HCT116 (cell line): ENCODE measurements at regions not wholly inside any gene's neighbourhood (a gene's known extent, or its start where the extent isn't known, plus 50 kb on each side); places are given as distances from the start of the nearest gene placed in this dataset.

Source experiments
- ATAC-seq: fragments of 200-7000 bp; cut with Tn5 transposase; 2 replicates; pipeline ENCODE4 v1.9.1; 2020; ENCODE audit warnings: mild to moderate bottlenecking, moderate library complexity
- BruUV-seq: library from RNA; stranded (reverse); fragments of 400-500 nt; replicated peaks from 2 replicates; lab custom pipeline; 2021; lab: Mats Ljungman, UMichigan
- CTCF ChIA-PET: fragments of 300-600 bp; sonication (Branson Sonifier 250); formaldehyde crosslinking; loops from one replicate; lab custom pipeline; 2021; ENCODE audit warnings: antibody characterized with exemption; lab: Charles Lee
- POLR2A ChIA-PET: fragments of 300-600, 350-600 bp; sonication (Branson Sonifier 250); formaldehyde crosslinking; loops from one replicate; lab custom pipeline; 2021; ENCODE audit warnings: antibody characterized with exemption; lab: Charles Lee
- RAD21 ChIA-PET, 2 experiments: fragments of 300-600 bp; sonication (Branson Sonifier 250); formaldehyde crosslinking; loops; one replicate each; lab custom pipeline; 2023; ENCODE audit warnings: low total read pairs in 2 of 2; ENCODE audit not compliant: uncharacterized antibody in 2 of 2, unreplicated experiment in 2 of 2, low non-redundant PET in 1 of 2; lab: Charles Lee
- DNase-seq: peaks from one replicate; pipeline ENCODE4 v3.0.0-alpha.2; 2010; ENCODE audit warnings: low read depth, low spot score
- H2AFZ ChIP-seq: fragments of 200-600 bp; shearing (Covaris generic), sonication (generic); 2 replicates; pipeline ENCODE4 v1.6.1; 2017; ENCODE audit warnings: low read depth, mixed run types, mixed read lengths, antibody characterized with exemption, low read length; ENCODE audit not compliant: poor library complexity, severe bottlenecking
- H3K27ac ChIP-seq: 2 replicates; pipeline ENCODE4 v1.5.1; 2012; ENCODE audit warnings: low read depth, low read length
- H3K27me3 ChIP-seq: fragments of 200-600 bp; sonication (generic); 2 replicates; pipeline ENCODE4 v1.6.1; 2016; ENCODE audit warnings: mixed run types, low read length, mixed read lengths; ENCODE audit not compliant: insufficient read depth
- H3K36me3 ChIP-seq, 2 experiments: fragments of 200-500 bp in 1 of 2; fragments of 200-600 bp in 1 of 2; sonication (Bioruptor generic) in 1 of 2; sonication (generic) in 1 of 2; 2 replicates each; pipeline versions ENCODE4 v1.5.1 to v1.6.1; 2014 to 2016; ENCODE audit warnings: low read length in 2 of 2, inconsistent platforms in 1 of 2, mixed read lengths in 1 of 2, mixed run types in 1 of 2; ENCODE audit not compliant: insufficient read depth in 2 of 2, control insufficient read depth in 1 of 2
- H3K4me1 ChIP-seq, 2 experiments: fragments of 200-600 bp in 1 of 2; sonication (generic) in 1 of 2; 2 replicates each; pipeline versions ENCODE4 v1.5.1 to v1.6.1; 2012 to 2017; ENCODE audit warnings: low read length in 2 of 2, inconsistent platforms in 1 of 2, mild to moderate bottlenecking in 1 of 2, mixed read lengths in 1 of 2, mixed run types in 1 of 2, moderate library complexity in 1 of 2; ENCODE audit not compliant: insufficient read depth in 2 of 2, control insufficient read depth in 1 of 2
- H3K4me2 ChIP-seq: fragments of 200-600 bp; sonication (generic); 2 replicates; pipeline ENCODE4 v1.6.1; 2017; ENCODE audit warnings: mixed run types, low read length, mixed read lengths
- H3K4me3 ChIP-seq, 2 experiments: fragments of 200-600 bp in 1 of 2; sonication (generic) in 1 of 2; replicated peaks in 1 of 2; 2 replicates each; pipeline ENCODE4 v1.5.1; 2011 to 2016; ENCODE audit warnings: low read length in 2 of 2, control low read depth in 1 of 2, low read depth in 1 of 2, mild to moderate bottlenecking in 1 of 2, mixed read lengths in 1 of 2, mixed run types in 1 of 2
- H3K79me2 ChIP-seq: fragments of 200-600 bp; sonication (generic); 2 replicates; pipeline ENCODE4 v1.6.1; 2017; ENCODE audit warnings: mild to moderate bottlenecking, mixed run types, low read length, moderate library complexity, mixed read lengths; ENCODE audit not compliant: insufficient read depth
- H3K9ac ChIP-seq: fragments of 200-600 bp; sonication (generic); 2 replicates; pipeline ENCODE4 v1.6.1; 2016; ENCODE audit warnings: low read length, mixed read lengths
- H3K9me2 ChIP-seq: fragments of 200-600 bp; sonication (generic), shearing (Covaris generic); 2 replicates; pipeline ENCODE4 v1.6.1; 2017; ENCODE audit warnings: mixed run types, mild to moderate bottlenecking, moderate library complexity; ENCODE audit not compliant: insufficient read depth
- H3K9me3 ChIP-seq, 2 experiments: fragments of 200-500 bp in 1 of 2; fragments of 200-600 bp in 1 of 2; sonication (Bioruptor generic) in 1 of 2; sonication (generic) in 1 of 2; 2 replicates each; pipeline ENCODE4 v1.6.1; 2014 to 2017; ENCODE audit warnings: low read length in 2 of 2, mixed read lengths in 2 of 2, inconsistent platforms in 1 of 2, low read depth in 1 of 2, mild to moderate bottlenecking in 1 of 2, mixed run types in 1 of 2, moderate library complexity in 1 of 2; ENCODE audit not compliant: control insufficient read depth in 1 of 2, insufficient read depth in 1 of 2
- H4K20me1 ChIP-seq: fragments of 200-600 bp; sonication (generic), shearing (Covaris generic); 2 replicates; pipeline ENCODE4 v1.6.1; 2017; ENCODE audit warnings: mixed run types, mild to moderate bottlenecking, moderate library complexity; ENCODE audit not compliant: insufficient read depth
- ATF3 ChIP-seq: IDR thresholded peaks from 2 replicates; pipeline ENCODE4 v1.6.1; 2012
- EGR1 ChIP-seq: IDR thresholded peaks from 2 replicates; pipeline ENCODE4 v1.6.1; 2012; ENCODE audit warnings: low read depth
- EZH2phosphoT487 ChIP-seq: fragments of 200-600 bp; IDR thresholded peaks from 2 replicates; pipeline ENCODE4 v1.6.1; 2018; ENCODE audit warnings: antibody characterized with exemption, borderline replicate concordance
- FOSL1 ChIP-seq: IDR thresholded peaks from 2 replicates; pipeline ENCODE4 v1.6.1; 2012; ENCODE audit warnings: low read depth
- POLR2AphosphoS5 ChIP-seq: IDR thresholded peaks from 2 replicates; pipeline ENCODE4 v1.6.1; 2011; ENCODE audit warnings: mild to moderate bottlenecking, low read depth, low read length, moderate library complexity
- REST ChIP-seq: IDR thresholded peaks from 2 replicates; pipeline ENCODE4 v1.6.1; 2012; ENCODE audit warnings: low read depth
- SIN3A ChIP-seq: IDR thresholded peaks from 2 replicates; pipeline ENCODE4 v1.6.1; 2012; ENCODE audit warnings: low read depth
- YY1 ChIP-seq: IDR thresholded peaks from 2 replicates; pipeline ENCODE4 v1.6.1; 2011; ENCODE audit warnings: low read length, low read depth, moderate library complexity, mild to moderate bottlenecking; ENCODE audit not compliant: insufficient replicate concordance; ENCODE audit errors: extremely low read depth
- ZFX ChIP-seq: fragments of 450-650 bp; IDR thresholded peaks from 2 replicates; pipeline ENCODE4 v1.6.1; 2017
- intact Hi-C: fragments of 100-400 bp; cut with micrococcal nuclease; formaldehyde crosslinking; loops from 2 replicates; pipeline ENCODE4 v1.10.0; 2022

- Histone ChIP-seq H3K27ac (no peak overlapping the region), H3K4me2 (no peak overlapping the region), H3K9ac (no peak overlapping the region), H3K4me3 (no peak overlapping the region), H3K9me3 (no peaks in the 10 kb centered on the region), H3K4me1 (no peaks in the 10 kb centered on the region), H2AFZ (no peak overlapping the region), H3K36me3 (no peaks in the 10 kb centered on the region), H3K27me3 (peaks cover 22% of the 10 kb centered on the region; the same call in 1 of the 2 replicates), H3K79me2 (no peaks in the 10 kb centered on the region), H3K9me2 (no peaks in the 10 kb centered on the region), H4K20me1 (no peaks in the 10 kb centered on the region)
- TF ChIP-seq FOSL1 (no peak), ZFX (no peak), ATF3 (no peak), EZH2phosphoT487 (no peak), REST (no peak), YY1 (no peak), SIN3A (no peak), EGR1 (no peak), POLR2AphosphoS5 (no peak)
- intact Hi-C loops, result no loop called here
- BruUV-seq, result no TSS peak
- ATAC-seq (no peak), DNase-seq (no peak)
- CTCF ChIA-PET, result no interaction called here
- RAD21 ChIA-PET, result no interaction called here
- POLR2A ChIA-PET, result no interaction called here
Measured at GRCh38 chr11:130549393-130549999, 101.1 kb downstream of the ADAMTS15 start.
